GM21528 (cell line): ENCODE measurements at regions not wholly inside any gene's neighbourhood (a gene's known extent, or its start where the extent isn't known, plus 50 kb on each side); places are given as distances from the start of the nearest gene placed in this dataset.

ENCODE experiments used
- ATAC-seq: cut with Tn5 transposase; IDR thresholded peaks from one replicate; pipeline ENCODE4 v1.9.1; 2021; ENCODE audit warnings: mild to moderate bottlenecking, moderate library complexity; ENCODE audit not compliant: unreplicated experiment, low FRiP score

GRCh38 chr13:80654638-80655249, 313.8 kb upstream of the SPRY2 start:
- ATAC-seq, result no peak

- no peak for ATAC-seq
These were observed 308.3 kb upstream of the SPRY2 start for GRCh38 chr13:80649274-80649673.

GRCh38 chr13:80642641-80643040, 301.7 kb upstream of the SPRY2 start:
- no peak for ATAC-seq

- no peak for ATAC-seq
These were observed 292.3 kb upstream of the SPRY2 start for GRCh38 chr13:80633251-80633650.

GRCh38 chr13:80630685-80631121, 289.8 kb upstream of the SPRY2 start:
- no peak for ATAC-seq

- ATAC-seq, result no peak
These were observed 277.9 kb upstream of the SPRY2 start for GRCh38 chr13:80618781-80619180.

GRCh38 chr13:80612804-80613203, 271.9 kb upstream of the SPRY2 start:
- ATAC-seq, result no peak

GRCh38 chr13:80611310-80611709, 270.4 kb upstream of the SPRY2 start:
- no peak for ATAC-seq

GRCh38 chr13:80605716-80606115, 264.8 kb upstream of the SPRY2 start:
- no peak for ATAC-seq

GRCh38 chr13:80605011-80605410, 264.1 kb upstream of the SPRY2 start:
- no peak for ATAC-seq

GRCh38 chr13:80604098-80604497, 263.2 kb upstream of the SPRY2 start:
- ATAC-seq, result no peak

- ATAC-seq, result no peak
These were observed 262.4 kb upstream of the SPRY2 start for GRCh38 chr13:80603351-80603750.

GRCh38 chr13:80599765-80600164, 258.8 kb upstream of the SPRY2 start:
- ATAC-seq, result no peak

- ATAC-seq, result no peak
These were observed 257.3 kb upstream of the SPRY2 start for GRCh38 chr13:80598189-80598588.

GRCh38 chr13:80591976-80592740, 251.2 kb upstream of the SPRY2 start:
- ATAC-seq, result no peak

GRCh38 chr13:80590551-80590950, 249.6 kb upstream of the SPRY2 start:
- no peak for ATAC-seq

- ATAC-seq, result no peak
These were observed 245.4 kb upstream of the SPRY2 start for GRCh38 chr13:80586356-80586755.

- no peak for ATAC-seq
These were observed 244.6 kb upstream of the SPRY2 start for GRCh38 chr13:80585531-80585930.

GRCh38 chr13:80584785-80585184, 243.9 kb upstream of the SPRY2 start:
- no peak for ATAC-seq

- no peak for ATAC-seq
These were observed 243.4 kb upstream of the SPRY2 start for GRCh38 chr13:80584306-80584705.

GRCh38 chr13:80577926-80578670, 237.2 kb upstream of the SPRY2 start:
- ATAC-seq, result no peak
